ENCODE measurements at regions not wholly inside any gene's neighbourhood (a gene's known extent, or its start where the extent isn't known, plus 50 kb on each side); places are given as distances from the start of the nearest gene placed in this dataset.

- TF ChIP-seq CTCF (IDR thresholded peaks at IDR 0.05) (no peak), POLR2A (IDR thresholded peaks at IDR 0.05) (no peak)
These were observed 63.4 kb upstream of the MYL2 start for GRCh38 chr12:110983811-110984210.

Data from heart left ventricle (tissue), 13 donors.